ENCODE measurements at regions not wholly inside any gene's neighbourhood (a gene's known extent, or its start where the extent isn't known, plus 50 kb on each side); places are given as distances from the start of the nearest gene placed in this dataset.

DNA sequence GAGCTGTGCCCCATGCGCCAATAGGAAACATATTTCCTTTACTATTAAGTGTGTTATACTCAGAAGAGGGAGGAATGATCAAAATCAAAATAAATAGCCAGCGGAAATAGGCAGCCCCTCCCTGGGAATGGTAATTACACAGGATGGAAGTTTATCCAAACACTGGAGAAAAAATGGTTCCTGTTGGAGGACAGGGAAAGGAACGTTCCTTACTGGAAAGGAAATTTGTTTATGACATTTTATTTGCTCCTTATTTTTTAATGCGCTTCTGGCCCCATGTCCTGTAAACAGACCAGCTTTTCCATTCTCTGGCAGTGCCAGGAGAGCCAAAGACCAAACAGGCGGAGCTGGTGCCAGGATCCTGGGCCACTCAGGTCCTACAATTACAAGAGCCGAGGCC is 273.7 kb downstream of the SOX9 start:
- TF ChIP-seq FOXP2 (optimal IDR thresholded peaks at IDR 0.05; ENCODE audit: borderline replicate concordance, extremely low read depth, extremely low read length, insufficient read depth) (no peak), TAF1 (IDR thresholded peaks at IDR 0.05; ENCODE audit: borderline replicate concordance, insufficient read depth, low read length) (no peak), POLR2AphosphoS5 (IDR thresholded peaks at IDR 0.05; ENCODE audit: low read depth, low read length) (no peak), REST (IDR thresholded peaks at IDR 0.05; ENCODE audit: insufficient read depth in 1 of 2, low read depth in 2 of 2, low read length in 2 of 2) (no peak), SIN3A (IDR thresholded peaks at IDR 0.05; ENCODE audit: borderline replicate concordance, insufficient read depth, low read length) (no peak)

DNA sequence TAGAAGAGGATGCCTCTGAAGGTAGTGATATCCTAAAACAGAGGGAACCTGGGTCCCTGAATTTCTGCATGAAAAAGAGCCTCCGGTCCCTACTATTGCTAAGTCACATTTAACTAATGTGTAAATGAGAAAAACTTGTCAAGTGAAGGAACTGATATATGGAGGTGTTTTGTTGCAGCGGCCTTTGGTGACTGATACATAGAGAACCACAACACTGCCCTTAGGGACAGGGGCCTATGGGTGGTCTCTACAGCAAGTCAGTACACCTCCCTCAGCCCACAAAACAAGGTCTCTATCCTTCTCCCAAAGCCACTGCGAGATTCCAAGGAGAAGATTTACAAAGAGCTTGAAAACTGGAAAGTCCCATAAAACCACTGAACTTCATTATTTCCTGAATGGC is 275.3 kb downstream of the SOX9 start:
- TF ChIP-seq POLR2AphosphoS5 (IDR thresholded peaks at IDR 0.05; ENCODE audit: low read depth, low read length) (no peak), REST (IDR thresholded peaks at IDR 0.05; ENCODE audit: insufficient read depth in 1 of 2, low read depth in 2 of 2, low read length in 2 of 2) (no peak), FOXP2 (optimal IDR thresholded peaks at IDR 0.05; ENCODE audit: borderline replicate concordance, extremely low read depth, extremely low read length, insufficient read depth) (no peak), SIN3A (IDR thresholded peaks at IDR 0.05; ENCODE audit: borderline replicate concordance, insufficient read depth, low read length) (no peak), TAF1 (IDR thresholded peaks at IDR 0.05; ENCODE audit: borderline replicate concordance, insufficient read depth, low read length) (no peak)

GRCh38 chr17:72397223-72397667 is 276.4 kb downstream of the SOX9 start:
- TF ChIP-seq POLR2AphosphoS5 (IDR thresholded peaks at IDR 0.05; ENCODE audit: low read depth, low read length) = no peak
- no peak for TF ChIP-seq TAF1 (IDR thresholded peaks at IDR 0.05; ENCODE audit: borderline replicate concordance, insufficient read depth, low read length)
- no peak for TF ChIP-seq SIN3A (IDR thresholded peaks at IDR 0.05; ENCODE audit: borderline replicate concordance, insufficient read depth, low read length)

- TF ChIP-seq FOXP2 (optimal IDR thresholded peaks at IDR 0.05; ENCODE audit: borderline replicate concordance, extremely low read depth, extremely low read length, insufficient read depth) = no peak
- TF ChIP-seq TAF1 (IDR thresholded peaks at IDR 0.05; ENCODE audit: borderline replicate concordance, insufficient read depth, low read length) = no peak
- no peak for TF ChIP-seq REST (IDR thresholded peaks at IDR 0.05; ENCODE audit: insufficient read depth in 1 of 2, low read depth in 2 of 2, low read length in 2 of 2)
- TF ChIP-seq SIN3A (IDR thresholded peaks at IDR 0.05; ENCODE audit: borderline replicate concordance, insufficient read depth, low read length) = no peak
- no peak for TF ChIP-seq POLR2AphosphoS5 (IDR thresholded peaks at IDR 0.05; ENCODE audit: low read depth, low read length)
Observed at GRCh38 chr17:72397687-72398086, 276.9 kb downstream of the SOX9 start.

DNA sequence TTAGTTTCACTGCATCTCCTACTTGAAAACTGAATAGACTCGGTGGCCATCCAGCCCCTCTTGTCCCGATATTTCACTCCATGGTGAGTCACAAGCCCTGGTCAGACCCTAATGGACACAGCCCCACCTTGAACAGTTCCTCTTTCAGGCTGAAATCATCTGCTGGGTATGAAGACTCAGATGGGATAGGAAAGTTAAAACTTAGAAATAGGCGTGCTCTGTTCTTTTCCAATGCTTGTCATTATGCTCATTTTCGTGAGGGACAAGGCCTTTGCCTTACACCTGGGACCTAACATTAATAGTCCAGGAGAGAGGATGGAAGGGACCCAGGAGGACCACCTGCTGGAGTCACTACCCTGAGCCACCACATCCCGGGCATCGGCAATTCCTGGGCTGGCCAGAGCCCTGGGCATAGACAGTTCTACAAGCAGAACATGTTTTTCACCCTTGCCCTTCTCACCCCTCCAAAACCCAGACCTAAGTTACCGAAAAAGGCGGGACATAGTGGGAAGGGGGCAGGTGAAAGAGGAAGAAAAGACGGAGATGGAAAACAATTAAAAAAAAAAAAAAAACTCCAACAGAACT is 278.3 kb downstream of the SOX9 start:
- TF ChIP-seq REST (IDR thresholded peaks at IDR 0.05; ENCODE audit: insufficient read depth in 1 of 2, low read depth in 2 of 2, low read length in 2 of 2) (no peak), POLR2AphosphoS5 (IDR thresholded peaks at IDR 0.05; ENCODE audit: low read depth, low read length) (no peak), SIN3A (IDR thresholded peaks at IDR 0.05; ENCODE audit: borderline replicate concordance, insufficient read depth, low read length) (no peak), FOXP2 (optimal IDR thresholded peaks at IDR 0.05; ENCODE audit: borderline replicate concordance, extremely low read depth, extremely low read length, insufficient read depth) (no peak), TAF1 (IDR thresholded peaks at IDR 0.05; ENCODE audit: borderline replicate concordance, insufficient read depth, low read length) (no peak)

All from PFSK-1 (cell line).